Transverse colon (tissue), 4 donors: ENCODE measurements at regions not wholly inside any gene's neighbourhood (a gene's known extent, or its start where the extent isn't known, plus 50 kb on each side); places are given as distances from the start of the nearest gene placed in this dataset.

ENCODE experiments used
- DNase-seq: peaks from one replicate; pipeline ENCODE4 v3.0.0-alpha.2; 2019
- H3K27ac ChIP-seq, 4 donors: fragments of 200-600 bp; sonication (generic); 2 replicates each; pipeline ENCODE4 v1.5.1; 2016 to 2018; ENCODE audit warnings: inconsistent platforms in 4 of 4
- H3K27me3 ChIP-seq: fragments of 200-600 bp; sonication (generic); 2 replicates; pipeline ENCODE4 v1.5.1; 2017; ENCODE audit warnings: inconsistent platforms
- H3K36me3 ChIP-seq, 4 donors: fragments of 200-600 bp; sonication (generic); 2 replicates each; pipeline ENCODE4 v1.5.1; 2017 to 2019; ENCODE audit warnings: inconsistent platforms in 4 of 4
- H3K4me1 ChIP-seq, 4 donors: fragments of 200-600 bp; sonication (generic); 2 replicates each; pipeline ENCODE4 v1.5.1; 2017 to 2020; ENCODE audit warnings: inconsistent platforms in 4 of 4
- H3K4me3 ChIP-seq, 4 donors: fragments of 200-600 bp; sonication (generic); 1 replicate in 1 of 4; 2 replicates in 3 of 4; pipeline versions ENCODE4 v1.5.1 to v1.6.1; 2017 to 2019; ENCODE audit warnings: inconsistent platforms in 4 of 4
- H3K9me3 ChIP-seq, 2 donors: fragments of 200-600 bp; sonication (generic); 2 replicates each; pipeline ENCODE4 v1.5.1; 2017 to 2019; ENCODE audit warnings: inconsistent platforms in 2 of 2
- CTCF ChIP-seq, 5 experiments: fragments of 200-600 bp in 3 of 5; fragments of 450-650 bp in 2 of 5; sonication (generic) in 3 of 5; IDR thresholded peaks; 1 replicate in 2 of 5; 2 replicates in 3 of 5; pipeline ENCODE4 v1.5.1; 2016 to 2017; ENCODE audit warnings: antibody characterized with exemption in 5 of 5, inconsistent platforms in 3 of 5, mild to moderate bottlenecking in 2 of 5, moderate library complexity in 1 of 5
- EP300 ChIP-seq: sonication (generic); formaldehyde crosslinking; IDR thresholded peaks from one replicate; pipeline ENCODE4 v1.6.1; 2017; ENCODE audit warnings: antibody characterized with exemption, low read depth
- POLR2A ChIP-seq: fragments of 450-650 bp; IDR thresholded peaks from one replicate; pipeline ENCODE4 v1.6.1; 2016; ENCODE audit warnings: antibody characterized with exemption, mild to moderate bottlenecking, moderate library complexity
- POLR2AphosphoS5 ChIP-seq, 3 donors: sonication (generic); formaldehyde crosslinking; IDR thresholded peaks; one replicate each; pipeline ENCODE4 v1.6.1; 2016; ENCODE audit warnings: antibody characterized with exemption in 3 of 3
- WGBS, 2 donors: methylation state at CpG; one replicate each; pipeline ENCODE4 v1.1.5; 2018; ENCODE audit warnings: low coverage in 1 of 2; 5-methylcytosine and 5-hydroxymethylcytosine counted together
- in situ Hi-C, 4 donors: fragments of 200-750 bp; cut with MboI; loops; one replicate each; pipeline versions ENCODE4 v1.15.0 to v1.15.1; 2017; ENCODE audit warnings: low sequenced_read_pairs in 3 of 4, low pct_ligation_motif_present in 1 of 4, low pct_unique_long_range_greater_than_20kb in 1 of 4
- intact Hi-C: fragments of 100-400 bp; cut with DNase I; formaldehyde crosslinking; loops from one replicate; pipeline ENCODE4 v1.15.1; 2023; ENCODE audit warnings: low total_unique reads

GRCh38 chr14:98208943-98209342 is 1063.1 kb downstream of the BCL11B start:
- H3K4me3 ChIP-seq, result no peak overlapping the region
- WGBS, 2 donors, result 63 to 78% methylated on average over 3 to 4 of the region's 4 CpGs
- no peaks in the 10 kb centered on the region for H3K27me3 ChIP-seq
- intact Hi-C loops (no loop called here), in situ Hi-C loops (no loop called here)
- H3K36me3 ChIP-seq, result no peaks in the 10 kb centered on the region
- no peak for TF ChIP-seq CTCF (IDR thresholded peaks at IDR 0.05)
- no peak for TF ChIP-seq EP300
- no peak for TF ChIP-seq POLR2AphosphoS5 (IDR thresholded peaks at IDR 0.05)
- no peak for TF ChIP-seq POLR2A
- no peak overlapping the region for H3K27ac ChIP-seq
- no peaks in the 10 kb centered on the region for H3K9me3 ChIP-seq
- no peaks in the 10 kb centered on the region for H3K4me1 ChIP-seq
- no peak for DNase-seq

GRCh38 chr14:98210045-98210672 is 1061.8 kb downstream of the BCL11B start:
- H3K27ac ChIP-seq, result no peak overlapping the region
- in situ Hi-C loops (no loop called here), intact Hi-C loops (no loop called here)
- H3K9me3 ChIP-seq, result no peaks in the 10 kb centered on the region
- H3K27me3 ChIP-seq, result no peaks in the 10 kb centered on the region
- no peak for DNase-seq
- 60 to 80% methylated on average over 1 to 12 of the region's 12 CpGs for WGBS, 2 donors
- TF ChIP-seq CTCF (IDR thresholded peaks at IDR 0.05) (no peak), EP300 (no peak)
- H3K36me3 ChIP-seq, result no peaks in the 10 kb centered on the region
- no peaks in the 10 kb centered on the region for H3K4me1 ChIP-seq
- H3K4me3 ChIP-seq, result no peak overlapping the region

GRCh38 chr14:98217530-98217929 is 1054.5 kb downstream of the BCL11B start:
- DNase-seq, result no peak
- intact Hi-C loops, result no loop called here
- Histone ChIP-seq H3K36me3 (no peaks in the 10 kb centered on the region), H3K4me3 (no peak overlapping the region), H3K27me3 (no peaks in the 10 kb centered on the region), H3K4me1 (no peaks in the 10 kb centered on the region), H3K9me3 (no peaks in the 10 kb centered on the region), H3K27ac (no peak overlapping the region)
- WGBS, 2 donors, result 86 to 97% methylated on average over 6 of the region's 6 CpGs
- TF ChIP-seq EP300 (no peak), POLR2A (no peak), POLR2AphosphoS5 (IDR thresholded peaks at IDR 0.05) (no peak), CTCF (IDR thresholded peaks at IDR 0.05) (no peak)
- in situ Hi-C loops, result no loop called here

GRCh38 chr14:98218218-98218617 is 1053.8 kb downstream of the BCL11B start:
- Histone ChIP-seq H3K4me1 (no peaks in the 10 kb centered on the region), H3K27ac (no peak overlapping the region), H3K27me3 (no peaks in the 10 kb centered on the region), H3K36me3 (no peaks in the 10 kb centered on the region), H3K4me3 (no peak overlapping the region), H3K9me3 (no peaks in the 10 kb centered on the region)
- DNase-seq, result no peak
- WGBS, 2 donors, result 72 to 90% methylated on average over 2 to 4 of the region's 4 CpGs
- TF ChIP-seq POLR2AphosphoS5 (IDR thresholded peaks at IDR 0.05) (no peak), POLR2A (no peak), EP300 (no peak), CTCF (IDR thresholded peaks at IDR 0.05) (no peak)
- in situ Hi-C loops (no loop called here), intact Hi-C loops (no loop called here)
